ENCODE measurements at regions not wholly inside any gene's neighbourhood (a gene's known extent, or its start where the extent isn't known, plus 50 kb on each side); places are given as distances from the start of the nearest gene placed in this dataset.
"Not testable (repeated sequence)": the region's sequence is repeated elsewhere in the genome, so short reads cannot be mapped to it uniquely, and the experiment has no call there.

- DNase-seq (ENCODE audit: low read depth) = no peak
- no peak overlapping the region for H3K4me3 ChIP-seq (ENCODE audit: low read depth, low read length)
- no peak for TF ChIP-seq CTCF (conservative IDR thresholded peaks at IDR 0.05; ENCODE audit: low read depth, low read length)
These were observed 68.1 kb upstream of the DCD start for GRCh38 chr12:54716261-54716660.

- DNase-seq (ENCODE audit: low read depth); H3K4me3 ChIP-seq (ENCODE audit: low read depth, low read length): not testable (repeated sequence)
These were observed 65.7 kb upstream of the DCD start for GRCh38 chr12:54713876-54714275.

GRCh38 chr12:54711669-54712068, 63.5 kb upstream of the DCD start:
- TF ChIP-seq CTCF (conservative IDR thresholded peaks at IDR 0.05; ENCODE audit: low read depth, low read length) = no peak
- H3K4me3 ChIP-seq (ENCODE audit: low read depth, low read length) = no peak overlapping the region
- no peak for DNase-seq (ENCODE audit: low read depth)

DNA sequence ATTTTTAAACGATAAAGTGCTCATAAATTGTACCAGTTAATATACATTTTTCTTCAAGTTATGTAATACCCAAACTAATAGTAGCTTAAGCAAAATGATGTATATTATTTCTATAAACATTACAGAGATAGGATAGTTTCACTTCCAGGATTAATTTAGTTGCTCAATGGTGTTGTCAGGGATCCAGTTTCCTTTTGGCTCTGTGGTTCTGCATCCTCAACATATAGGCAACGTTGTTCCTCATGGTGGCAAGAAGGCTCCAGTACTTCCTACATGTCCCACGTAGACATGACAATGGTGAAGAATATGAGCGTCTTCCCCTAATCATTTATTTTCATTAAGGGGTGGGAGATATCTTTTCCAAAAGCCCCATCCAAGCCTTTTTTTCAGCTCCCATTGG, 60.7 kb upstream of the DCD start:
- no peak overlapping the region for H3K4me3 ChIP-seq (ENCODE audit: low read depth, low read length)
- no peak for TF ChIP-seq CTCF (conservative IDR thresholded peaks at IDR 0.05; ENCODE audit: low read depth, low read length)
- DNase-seq (ENCODE audit: low read depth) = no peak

- H3K4me3 ChIP-seq (ENCODE audit: low read depth, low read length) = no peak overlapping the region
- no peak for TF ChIP-seq CTCF (conservative IDR thresholded peaks at IDR 0.05; ENCODE audit: low read depth, low read length)
- no peak for DNase-seq (ENCODE audit: low read depth)
These were observed 56.0 kb upstream of the DCD start for GRCh38 chr12:54704202-54704601.

GRCh38 chr12:54701940-54702592, 53.9 kb upstream of the DCD start:
- peak; percentile 67 for TF ChIP-seq CTCF (conservative IDR thresholded peaks at IDR 0.05; ENCODE audit: low read depth, low read length)
- DNase-seq (ENCODE audit: low read depth) = no peak

DNA sequence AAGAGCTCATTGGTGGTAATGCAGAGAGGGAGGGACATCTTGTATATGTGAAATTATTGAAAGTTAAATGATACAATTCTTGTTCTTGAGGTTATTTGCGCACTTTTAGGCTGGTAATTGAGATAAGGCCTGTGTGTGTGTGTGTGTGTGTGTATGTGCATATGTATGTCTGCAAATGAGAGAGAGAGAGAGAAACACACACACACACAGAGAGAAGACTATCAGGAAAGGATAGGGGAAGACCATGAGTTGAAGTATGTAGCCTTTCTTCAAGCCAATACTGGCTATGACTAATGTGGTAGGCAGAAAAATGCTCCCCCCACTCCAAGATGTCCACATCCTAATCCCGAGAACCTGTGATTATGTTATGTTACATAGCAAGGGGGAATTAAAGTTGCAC, 52.7 kb upstream of the DCD start:
- DNase-seq (ENCODE audit: low read depth) = no peak
- no peak for TF ChIP-seq CTCF (conservative IDR thresholded peaks at IDR 0.05; ENCODE audit: low read depth, low read length)
- no peak overlapping the region for H3K4me3 ChIP-seq (ENCODE audit: low read depth, low read length)

More at GRCh38 chr12:54701940-54702592, 53.9 kb upstream of the DCD start:
- no peak overlapping the region for H3K4me3 ChIP-seq (ENCODE audit: low read depth, low read length)

Data from epithelial cell of proximal tubule (primary cell).